ENCODE measurements at regions not wholly inside any gene's neighbourhood (a gene's known extent, or its start where the extent isn't known, plus 50 kb on each side); places are given as distances from the start of the nearest gene placed in this dataset.

DNA sequence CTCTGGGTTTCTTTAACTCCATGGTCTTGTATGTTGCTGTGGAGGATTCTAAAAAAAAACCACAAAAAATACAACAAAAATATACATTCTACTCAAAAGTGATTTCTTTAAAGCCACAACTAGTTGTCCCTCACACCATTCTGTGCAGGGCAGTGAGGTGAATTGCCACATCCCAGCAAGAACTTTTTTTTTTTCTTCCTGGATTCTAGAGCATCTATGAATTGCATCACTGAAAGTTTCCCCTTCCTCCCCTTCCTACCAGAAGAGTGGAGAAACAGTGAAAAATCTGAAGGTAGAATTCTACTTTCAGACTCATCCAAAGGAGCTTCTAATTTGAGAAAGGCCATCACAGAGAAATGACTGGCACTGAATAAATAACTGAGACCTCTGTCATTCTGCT, 395.3 kb downstream of the AEBP2 start:
- DNase-seq: no peak

GRCh38 chr12:19836056-19836455, 396.8 kb downstream of the AEBP2 start:
- DNase-seq: no peak

DNA sequence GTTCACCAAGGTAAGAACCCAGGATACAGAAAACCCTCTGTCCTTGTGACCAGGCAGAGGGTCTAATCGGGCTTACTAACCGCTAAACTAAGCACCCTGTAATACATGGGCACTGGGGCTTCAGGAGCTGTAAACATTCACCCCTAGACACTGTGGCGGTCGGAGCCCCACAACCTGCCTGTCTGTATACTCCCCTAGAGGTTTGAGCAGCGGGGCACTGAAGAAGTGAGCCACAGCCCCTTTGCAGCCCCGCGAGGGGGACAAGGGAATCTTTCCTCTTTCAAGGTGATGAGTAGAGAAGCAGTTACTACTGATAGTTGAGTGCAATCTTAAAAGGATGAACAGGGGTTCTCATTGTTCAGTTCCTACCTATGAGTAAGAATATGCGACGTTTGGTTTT, 397.2 kb downstream of the AEBP2 start:
- DNase-seq: no peak

DNA sequence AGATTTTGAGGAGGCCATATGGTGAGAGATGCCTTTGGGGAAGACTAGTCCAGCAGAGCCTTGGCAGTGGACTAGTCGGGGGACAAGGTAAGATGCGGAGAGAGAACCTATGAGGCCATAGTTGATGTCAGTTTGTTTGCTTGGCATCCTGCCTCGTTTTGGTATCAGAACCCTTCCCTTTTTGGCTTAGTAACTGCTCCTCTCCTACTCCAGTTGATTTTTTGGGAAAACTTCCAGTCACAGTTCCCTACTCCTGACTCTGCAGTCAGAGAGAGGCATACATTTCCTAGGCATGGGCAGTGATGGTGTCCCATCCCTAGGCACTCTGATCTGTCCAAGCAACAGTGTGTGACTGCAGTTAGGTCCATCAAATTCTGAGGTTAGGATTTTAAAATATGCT, 398.3 kb downstream of the AEBP2 start:
- no peak for DNase-seq

GRCh38 chr12:19841451-19841850, 402.2 kb downstream of the AEBP2 start:
- DNase-seq: no peak

- DNase-seq: no peak
Measured at GRCh38 chr12:19842116-19842515, 402.8 kb downstream of the AEBP2 start.

GRCh38 chr12:19844224-19844623, 404.9 kb downstream of the AEBP2 start:
- no peak for DNase-seq

- DNase-seq: no peak
Measured at GRCh38 chr12:19846574-19846973, 407.3 kb downstream of the AEBP2 start.

- no peak for DNase-seq
Measured at GRCh38 chr12:19847294-19848059, 408.2 kb downstream of the AEBP2 start.

DNA sequence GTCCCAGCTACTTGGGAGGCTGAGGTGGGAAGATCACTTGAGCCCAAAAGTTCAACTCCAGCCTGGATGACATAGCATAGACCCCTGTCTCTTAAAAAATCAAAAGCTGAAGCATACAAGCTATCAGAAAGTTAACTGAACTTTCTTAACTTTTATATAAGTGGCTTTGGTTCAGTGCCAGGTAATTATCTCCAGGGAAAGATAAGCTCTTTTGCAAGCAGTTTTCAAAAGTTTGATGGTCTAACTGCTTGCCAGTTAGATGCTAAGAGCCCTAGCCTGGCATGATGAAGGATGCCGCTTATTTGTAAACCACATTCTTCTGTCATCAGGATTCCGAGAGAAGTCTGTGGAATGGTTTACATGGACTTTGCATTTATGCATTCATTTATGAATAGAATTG, 409.1 kb downstream of the AEBP2 start:
- DNase-seq: no peak

GRCh38 chr12:19849208-19849607, 409.9 kb downstream of the AEBP2 start:
- DNase-seq: no peak

DNA sequence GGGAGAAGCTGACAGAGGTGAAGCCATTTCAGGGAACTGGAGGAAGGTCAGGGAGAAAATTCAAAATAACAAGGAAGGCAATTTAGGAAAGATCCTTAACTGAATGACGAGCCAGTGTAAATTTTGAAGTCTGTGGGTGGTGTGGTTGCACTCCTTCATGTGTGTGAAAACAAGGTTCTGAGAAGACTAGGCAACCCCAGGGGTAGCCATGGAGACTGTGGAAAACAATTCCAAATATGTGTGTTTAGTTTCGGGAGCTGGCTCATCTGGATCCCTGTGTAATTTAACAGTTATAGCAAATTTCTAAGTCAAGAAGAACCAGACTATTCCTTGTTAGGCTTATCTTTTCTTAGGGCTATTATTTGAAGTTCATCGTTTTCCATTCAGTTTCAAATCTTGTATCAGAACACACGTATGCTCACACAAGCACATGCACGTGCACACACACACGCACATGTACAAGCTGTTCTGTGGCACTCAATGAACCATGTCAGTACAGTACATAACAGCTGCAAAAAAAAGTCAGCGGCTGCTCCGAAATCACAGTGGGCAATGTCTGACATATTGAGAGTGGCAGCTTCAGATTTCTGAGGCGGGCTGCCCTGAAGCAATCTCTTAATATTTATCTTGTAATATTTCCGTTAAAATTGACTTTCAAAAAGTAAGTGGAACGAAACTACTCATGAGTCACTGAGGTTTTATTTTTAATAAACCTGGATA, 411.2 kb downstream of the AEBP2 start:
- DNase-seq: no peak

DNA sequence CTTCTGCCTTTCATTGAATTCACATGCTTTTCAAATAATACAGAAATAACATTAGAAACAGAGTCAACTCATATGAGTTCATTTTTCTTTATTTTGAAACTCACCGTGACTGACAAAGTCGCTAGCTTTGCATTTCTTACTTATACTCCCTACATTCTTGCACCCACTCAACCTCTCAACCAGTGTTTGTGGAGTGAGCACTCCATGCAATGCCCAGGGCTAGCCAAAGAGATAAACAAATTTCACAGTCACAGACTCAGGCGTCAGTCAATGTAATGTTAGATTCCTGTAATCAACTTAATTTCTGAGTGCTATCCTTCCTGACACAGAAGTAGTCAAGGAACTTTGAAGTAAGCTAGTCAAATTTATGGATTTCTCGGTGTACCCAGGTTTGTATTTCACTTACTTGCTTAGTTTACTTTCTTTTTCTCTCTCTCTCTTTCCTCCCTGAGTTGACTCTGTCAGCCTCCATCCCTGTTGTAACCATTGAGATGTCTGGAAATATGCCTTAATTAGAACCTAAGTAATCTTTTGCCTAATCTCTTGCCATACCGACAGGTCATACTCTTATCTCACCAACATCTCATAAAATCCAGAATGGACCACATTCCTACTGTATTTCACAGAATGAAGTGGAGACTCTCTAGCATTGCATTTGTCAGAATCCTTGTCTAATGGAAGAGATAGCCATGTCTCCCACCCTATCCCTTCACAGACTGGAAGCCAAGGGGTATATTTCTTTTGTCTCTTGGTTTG, 413.0 kb downstream of the AEBP2 start:
- no peak for DNase-seq

DNA sequence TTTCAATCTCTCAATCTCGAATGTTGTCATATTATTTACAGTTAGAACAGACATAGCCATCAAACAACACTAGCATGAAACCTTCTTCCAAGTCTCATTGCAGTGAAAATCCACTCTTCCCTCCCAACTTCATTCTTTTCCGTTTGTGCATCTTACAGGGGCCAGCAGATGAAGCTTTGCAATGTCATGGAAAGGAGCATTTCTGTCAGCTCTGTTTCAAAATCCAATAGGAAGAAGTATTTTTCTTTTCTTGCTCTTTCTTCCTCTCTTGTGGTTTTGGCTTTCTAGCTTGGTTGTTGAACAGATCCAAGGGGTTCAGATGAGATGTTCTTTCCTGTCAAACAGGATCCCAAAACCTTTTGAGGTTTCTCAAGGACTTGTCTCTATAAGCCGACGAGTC, 416.6 kb downstream of the AEBP2 start:
- DNase-seq: no peak

GRCh38 chr12:19856389-19856788, 417.1 kb downstream of the AEBP2 start:
- no peak for DNase-seq

- DNase-seq: no peak
Measured at GRCh38 chr12:19857204-19857603, 417.9 kb downstream of the AEBP2 start.

DNA sequence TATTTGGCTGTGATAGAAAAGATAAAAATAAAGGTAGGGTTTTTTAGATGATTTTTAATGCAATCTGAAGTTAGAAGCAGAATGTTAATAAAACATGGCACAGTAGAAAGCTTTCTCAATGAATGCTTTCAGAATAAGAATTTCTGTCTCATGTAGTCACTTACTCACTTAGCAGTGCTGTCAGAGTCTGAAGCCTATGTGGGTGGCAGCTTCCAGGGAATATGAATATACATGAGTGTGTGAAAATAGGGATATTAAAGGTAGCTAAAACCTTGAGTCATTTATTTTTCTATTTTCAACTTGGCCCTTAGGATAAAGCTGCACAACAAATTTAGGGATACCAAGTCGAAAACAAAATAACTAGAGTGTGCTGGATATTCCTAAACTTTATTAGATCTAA, 427.9 kb downstream of the AEBP2 start:
- DNase-seq: no peak

GRCh38 chr12:19867970-19868369, 428.7 kb downstream of the AEBP2 start:
- DNase-seq: no peak

DNA sequence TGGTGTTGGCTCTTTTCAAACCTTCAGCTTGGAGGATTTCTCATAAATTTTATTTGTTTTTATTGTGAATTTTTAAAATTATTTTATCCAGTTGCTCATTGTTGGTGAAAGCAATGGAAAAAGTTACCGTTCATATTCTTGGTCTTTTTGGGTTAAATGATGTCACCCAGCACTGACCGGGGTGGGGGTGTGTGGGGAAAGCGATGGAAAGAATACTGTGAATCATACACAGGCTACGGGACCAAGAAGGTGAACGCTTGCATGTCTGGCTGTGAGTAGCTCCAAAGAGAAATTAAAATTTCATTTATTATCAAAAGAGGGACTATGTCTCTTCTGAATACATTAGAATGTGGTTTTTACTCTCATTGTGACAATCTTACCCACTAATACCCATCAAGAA, 430.1 kb downstream of the AEBP2 start:
- DNase-seq: no peak

DNA sequence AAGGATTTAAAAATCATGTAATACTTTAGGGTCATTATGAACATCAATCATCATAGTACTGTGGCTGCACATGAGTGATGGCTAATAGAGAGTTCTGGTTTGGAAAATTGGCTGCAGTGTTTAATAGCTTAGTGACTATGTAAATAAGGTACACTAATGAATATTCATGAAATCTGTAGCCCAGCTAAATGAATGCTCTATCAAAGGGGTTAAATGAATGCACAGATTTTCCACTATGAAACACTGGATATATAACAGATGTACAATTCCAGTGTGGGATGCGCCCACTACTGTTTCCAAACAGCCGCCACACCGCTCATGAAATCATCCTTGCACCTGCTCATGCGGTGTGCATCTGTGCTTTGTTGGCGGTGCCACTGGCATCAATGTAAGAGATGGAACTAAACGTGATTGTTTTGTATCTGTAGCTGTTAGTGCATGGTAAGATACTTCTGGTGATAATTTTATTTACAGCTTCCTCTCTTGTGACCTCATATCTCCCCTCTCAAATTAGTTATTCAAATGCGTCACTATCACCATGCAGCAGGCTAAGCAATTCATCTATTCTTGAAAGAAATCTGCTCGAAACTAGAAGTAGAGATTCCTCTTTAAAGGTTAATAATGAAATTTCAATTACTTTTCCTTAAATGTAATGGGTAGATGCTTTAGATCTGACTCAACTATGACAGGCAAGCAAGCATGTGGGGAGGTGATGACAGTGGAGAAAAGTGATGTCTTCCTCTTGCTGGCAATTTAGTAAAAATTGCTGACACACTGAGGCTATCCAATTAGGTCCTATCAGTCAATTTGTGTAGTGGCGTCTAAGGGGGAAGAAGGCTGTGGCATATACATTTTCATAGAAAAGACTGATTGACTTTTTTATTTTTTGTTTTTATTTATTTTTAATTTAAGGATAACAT, 433.6 kb downstream of the AEBP2 start:
- no peak for DNase-seq

GRCh38 chr12:19880076-19880475, 440.8 kb downstream of the AEBP2 start:
- DNase-seq: no peak

DNA sequence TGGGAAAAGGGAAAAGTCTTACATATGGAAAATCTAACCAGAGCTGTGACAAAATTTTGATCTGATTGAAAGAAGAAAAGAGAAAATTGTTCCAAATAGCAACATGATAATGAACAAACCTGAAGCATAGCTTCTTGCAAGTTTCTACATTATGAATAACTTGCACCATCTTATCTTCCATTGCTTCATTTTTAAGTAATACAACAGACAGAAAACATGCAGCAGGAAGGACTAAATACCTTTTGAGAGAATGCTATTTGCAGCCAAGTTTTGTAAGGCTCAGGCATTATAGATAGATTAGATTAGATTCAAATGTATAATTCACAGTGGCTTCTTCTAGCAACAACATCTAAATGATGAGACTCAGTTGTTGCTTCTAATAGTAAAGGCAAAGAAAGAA, 441.4 kb downstream of the AEBP2 start:
- no peak for DNase-seq

GRCh38 chr12:19882346-19882745, 443.1 kb downstream of the AEBP2 start:
- no peak for DNase-seq

Data from NCI-H1436 (cell line).